ENCODE measurements at regions not wholly inside any gene's neighbourhood (a gene's known extent, or its start where the extent isn't known, plus 50 kb on each side); places are given as distances from the start of the nearest gene placed in this dataset.
"Not testable (repeated sequence)": the region's sequence is repeated elsewhere in the genome, so short reads cannot be mapped to it uniquely, and the experiment has no call there.

GRCh38 chrX:500481-501010 is 113.8 kb upstream of the PPP2R3B start:
- intact Hi-C loops (cut with DNase I) = no loop called here
- Histone ChIP-seq H3K36me3 (ENCODE audit: control insufficient read depth in 2 of 3, insufficient read depth in 3 of 3, low read length in 3 of 3) (no peaks in the 10 kb centered on the region), H3K27me3 (ENCODE audit: control insufficient read depth, insufficient read depth, low read length) (peaks cover 5% of the 10 kb centered on the region), H3K4me3 (ENCODE audit: low read length in 3 of 3) (no peak overlapping the region), H3K9ac (ENCODE audit: low read length in 3 of 3) (no peak overlapping the region), H3K9me3 (ENCODE audit: control insufficient read depth in 2 of 3, insufficient read depth in 1 of 3, low read length in 3 of 3) (peaks cover 0 to 4% (median 0%) of the 10 kb centered on the region in 3 donors), H3K4me1 (ENCODE audit: control insufficient read depth in 2 of 3, insufficient read depth in 2 of 3, low read depth in 1 of 3, low read length in 3 of 3) (no peaks in the 10 kb centered on the region), H3K27ac (ENCODE audit: low read depth in 2 of 2, low read length in 2 of 2) (no peak overlapping the region)
- no peak for TF ChIP-seq CTCF (IDR thresholded peaks at IDR 0.05; ENCODE audit: borderline replicate concordance, extremely low read depth, insufficient read depth)
- no peak for DNase-seq
- FAIRE-seq = no peak

- no peak overlapping the region for H3K9ac ChIP-seq (ENCODE audit: low read length in 3 of 3)
- H3K36me3 ChIP-seq (ENCODE audit: control insufficient read depth in 2 of 3, insufficient read depth in 3 of 3, low read length in 3 of 3) = no peaks in the 10 kb centered on the region
- no peak overlapping the region for H3K4me3 ChIP-seq (ENCODE audit: low read length in 3 of 3)
- H3K27ac ChIP-seq (ENCODE audit: low read depth in 2 of 2, low read length in 2 of 2) = no peak overlapping the region
- no peaks in the 10 kb centered on the region for H3K4me1 ChIP-seq (ENCODE audit: control insufficient read depth in 2 of 3, insufficient read depth in 2 of 3, low read depth in 1 of 3, low read length in 3 of 3)
- H3K27me3 ChIP-seq (ENCODE audit: control insufficient read depth, insufficient read depth, low read length) = no peaks in the 10 kb centered on the region
- no peak for DNase-seq
- peaks cover 0 to 4% (median 0%) of the 10 kb centered on the region in 3 donors for H3K9me3 ChIP-seq (ENCODE audit: control insufficient read depth in 2 of 3, insufficient read depth in 1 of 3, low read length in 3 of 3)
- no peak for TF ChIP-seq CTCF (IDR thresholded peaks at IDR 0.05; ENCODE audit: borderline replicate concordance, extremely low read depth, insufficient read depth)
- no peak for FAIRE-seq
- intact Hi-C loops (cut with DNase I) = no loop called here
These were observed 119.6 kb upstream of the PPP2R3B start for GRCh38 chrX:506341-506740.

- H3K27me3 ChIP-seq (ENCODE audit: control insufficient read depth, insufficient read depth, low read length) = no peaks in the 10 kb centered on the region
- intact Hi-C loops (cut with DNase I) = no loop called here
- no peaks in the 10 kb centered on the region for H3K4me1 ChIP-seq (ENCODE audit: control insufficient read depth in 2 of 3, insufficient read depth in 2 of 3, low read depth in 1 of 3, low read length in 3 of 3)
- DNase-seq (no peak), FAIRE-seq (no peak)
- H3K27ac ChIP-seq (ENCODE audit: low read depth in 2 of 2, low read length in 2 of 2) = no peak overlapping the region
- no peak overlapping the region for H3K9ac ChIP-seq (ENCODE audit: low read length in 3 of 3)
- H3K9me3 ChIP-seq (ENCODE audit: control insufficient read depth in 2 of 3, insufficient read depth in 1 of 3, low read length in 3 of 3) = no peaks in the 10 kb centered on the region
- TF ChIP-seq CTCF (IDR thresholded peaks at IDR 0.05; ENCODE audit: borderline replicate concordance, extremely low read depth, insufficient read depth) = no peak
- H3K36me3 ChIP-seq (ENCODE audit: control insufficient read depth in 2 of 3, insufficient read depth in 3 of 3, low read length in 3 of 3) = no peaks in the 10 kb centered on the region
- H3K4me3 ChIP-seq (ENCODE audit: low read length in 3 of 3) = no peak overlapping the region
These were observed 121.5 kb upstream of the PPP2R3B start for GRCh38 chrX:508163-508562.

GRCh38 chrX:508821-509220 is 121.8 kb upstream of the SHOX start:
- H3K4me1 ChIP-seq (ENCODE audit: control insufficient read depth in 2 of 3, insufficient read depth in 2 of 3, low read depth in 1 of 3, low read length in 3 of 3); H3K27me3 ChIP-seq (ENCODE audit: control insufficient read depth, insufficient read depth, low read length); FAIRE-seq; H3K9me3 ChIP-seq (ENCODE audit: control insufficient read depth in 2 of 3, insufficient read depth in 1 of 3, low read length in 3 of 3); DNase-seq; H3K36me3 ChIP-seq (ENCODE audit: control insufficient read depth in 2 of 3, insufficient read depth in 3 of 3, low read length in 3 of 3); H3K27ac ChIP-seq (ENCODE audit: low read depth in 2 of 2, low read length in 2 of 2); H3K4me3 ChIP-seq (ENCODE audit: low read length in 3 of 3); intact Hi-C loops (cut with DNase I); H3K9ac ChIP-seq (ENCODE audit: low read length in 3 of 3): not testable (repeated sequence)

GRCh38 chrX:511089-511488 is 119.5 kb upstream of the SHOX start:
- H3K9ac ChIP-seq (ENCODE audit: low read length in 3 of 3); DNase-seq; intact Hi-C loops (cut with DNase I); H3K4me3 ChIP-seq (ENCODE audit: low read length in 3 of 3); H3K36me3 ChIP-seq (ENCODE audit: control insufficient read depth in 2 of 3, insufficient read depth in 3 of 3, low read length in 3 of 3); H3K27me3 ChIP-seq (ENCODE audit: control insufficient read depth, insufficient read depth, low read length); H3K27ac ChIP-seq (ENCODE audit: low read depth in 2 of 2, low read length in 2 of 2); H3K9me3 ChIP-seq (ENCODE audit: control insufficient read depth in 2 of 3, insufficient read depth in 1 of 3, low read length in 3 of 3); FAIRE-seq; H3K4me1 ChIP-seq (ENCODE audit: control insufficient read depth in 2 of 3, insufficient read depth in 2 of 3, low read depth in 1 of 3, low read length in 3 of 3): not testable (repeated sequence)
